GM18502 (cell line): ENCODE measurements at regions not wholly inside any gene's neighbourhood (a gene's known extent, or its start where the extent isn't known, plus 50 kb on each side); places are given as distances from the start of the nearest gene placed in this dataset.
"Not testable (repeated sequence)": the region's sequence is repeated elsewhere in the genome, so short reads cannot be mapped to it uniquely, and the experiment has no call there.

Experiments
- ATAC-seq: cut with Tn5 transposase; IDR thresholded peaks from one replicate; pipeline ENCODE4 v1.9.1; 2021; ENCODE audit warnings: mild to moderate bottlenecking; ENCODE audit not compliant: unreplicated experiment, poor library complexity

DNA sequence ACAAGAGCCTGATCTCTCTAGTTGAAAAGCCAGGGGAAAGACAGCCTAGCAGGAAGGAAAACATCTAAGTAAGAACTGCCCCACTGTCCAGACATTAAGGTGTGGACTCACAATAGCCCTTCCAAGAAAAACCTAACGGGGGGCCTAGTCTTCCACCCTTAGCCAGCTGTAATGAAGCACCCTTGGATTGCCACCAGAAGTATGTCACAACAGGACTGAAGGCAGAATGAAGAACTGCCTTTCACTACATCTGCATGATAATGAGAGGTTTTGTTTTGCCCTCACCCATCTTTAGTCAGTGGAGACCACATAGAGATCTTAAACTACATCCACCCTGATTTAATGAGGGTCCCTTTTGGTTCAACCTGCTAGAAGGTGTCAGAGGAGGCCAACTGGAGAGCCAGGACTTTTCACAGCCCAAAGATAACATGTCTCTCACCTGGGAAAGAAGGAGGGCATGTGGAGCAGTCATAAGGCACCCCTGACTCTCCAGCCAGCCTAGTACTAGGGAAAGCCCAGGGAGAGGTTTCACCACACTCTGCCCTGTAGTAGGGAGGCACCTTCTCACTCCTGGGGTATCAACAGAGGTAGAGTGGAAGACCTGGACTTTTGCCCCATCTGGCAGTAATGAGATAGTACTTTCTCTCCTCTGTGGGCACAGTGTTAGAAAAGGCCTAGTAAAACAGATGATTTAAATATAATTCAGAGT, 1017.4 kb upstream of the MANEA start:
- ATAC-seq = no peak

- ATAC-seq = not testable (repeated sequence)
Observed at GRCh38 chr6:94557207-94557606, 1020.1 kb upstream of the MANEA start.

- ATAC-seq = no peak
Observed at GRCh38 chr6:94548201-94548600, 1029.1 kb upstream of the MANEA start.

DNA sequence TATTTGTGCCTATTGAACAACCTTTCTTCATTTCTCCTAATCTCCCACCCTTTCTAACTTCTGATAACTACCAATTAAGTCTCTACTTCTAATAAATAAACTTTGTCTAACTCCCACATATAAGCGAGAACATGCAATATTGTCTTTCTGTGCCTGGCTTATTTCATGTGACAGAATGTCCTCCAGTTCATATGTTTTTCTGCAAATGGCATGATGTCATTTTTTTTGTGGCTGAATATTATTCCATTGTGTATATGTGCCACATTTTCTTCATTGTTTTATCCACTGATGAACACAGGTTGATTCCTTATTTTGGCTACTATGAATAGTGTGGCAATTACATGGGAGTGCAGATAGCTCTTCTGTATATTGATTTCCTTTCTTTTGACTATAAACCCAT, 1041.5 kb upstream of the MANEA start:
- no peak for ATAC-seq

GRCh38 chr6:94511502-94512088, 1065.7 kb upstream of the MANEA start:
- no peak for ATAC-seq

- no peak for ATAC-seq
Observed at GRCh38 chr6:94510877-94511276, 1066.5 kb upstream of the MANEA start.

GRCh38 chr6:94501516-94501915, 1075.8 kb upstream of the MANEA start:
- ATAC-seq = no peak

- ATAC-seq = no peak
Observed at GRCh38 chr6:94498099-94498498, 1078.7 kb upstream of the EPHA7 start.

GRCh38 chr6:94494500-94494899, 1075.1 kb upstream of the EPHA7 start:
- ATAC-seq = no peak

GRCh38 chr6:94487371-94487770, 1068.0 kb upstream of the EPHA7 start:
- no peak for ATAC-seq

- no peak for ATAC-seq
Observed at GRCh38 chr6:94478133-94479005, 1059.0 kb upstream of the EPHA7 start.

GRCh38 chr6:94468830-94469229, 1049.5 kb upstream of the EPHA7 start:
- ATAC-seq = no peak

DNA sequence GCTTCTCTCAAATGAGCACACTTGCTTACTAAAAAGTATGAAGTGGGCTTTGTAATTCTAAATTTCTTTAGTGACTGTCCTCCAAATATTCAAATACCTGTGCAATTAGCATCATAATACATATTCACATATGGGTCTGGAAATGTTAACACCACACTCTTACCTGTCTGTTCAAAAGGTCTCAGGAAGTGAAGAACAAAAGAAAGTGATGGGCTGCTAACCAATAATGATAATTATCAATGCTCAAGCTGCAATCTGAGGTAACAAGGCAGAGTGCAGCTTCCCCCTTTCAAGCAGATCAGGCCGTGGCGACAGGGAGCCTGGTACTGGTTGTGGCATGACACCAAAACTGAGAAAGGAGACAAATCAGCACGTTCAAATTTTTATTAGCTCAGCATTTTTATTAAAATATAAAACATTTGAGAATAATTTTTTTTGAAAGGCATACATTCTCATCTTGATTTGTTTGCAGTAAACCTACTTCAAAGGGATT, 1044.7 kb upstream of the EPHA7 start:
- ATAC-seq = no peak

DNA sequence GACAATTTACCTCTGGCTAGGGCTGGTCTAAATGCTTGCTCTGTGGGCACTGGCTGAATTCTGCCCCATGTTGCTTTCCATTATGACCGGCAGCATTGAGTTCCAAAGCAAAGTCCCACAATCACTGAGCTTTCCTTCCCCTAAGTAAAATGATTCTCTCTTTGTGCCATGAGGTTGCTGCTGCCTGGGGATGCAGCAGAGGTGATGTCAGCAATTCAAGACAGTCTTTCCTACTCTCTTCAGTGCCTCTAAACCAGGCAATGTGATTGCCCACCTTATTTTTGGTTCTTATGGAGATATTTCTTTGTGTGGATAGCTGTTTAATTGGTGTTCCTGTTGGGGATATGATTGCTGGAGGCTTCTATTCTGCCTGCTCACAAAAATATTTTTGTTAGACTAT, 1043.9 kb upstream of the EPHA7 start:
- ATAC-seq = no peak

DNA sequence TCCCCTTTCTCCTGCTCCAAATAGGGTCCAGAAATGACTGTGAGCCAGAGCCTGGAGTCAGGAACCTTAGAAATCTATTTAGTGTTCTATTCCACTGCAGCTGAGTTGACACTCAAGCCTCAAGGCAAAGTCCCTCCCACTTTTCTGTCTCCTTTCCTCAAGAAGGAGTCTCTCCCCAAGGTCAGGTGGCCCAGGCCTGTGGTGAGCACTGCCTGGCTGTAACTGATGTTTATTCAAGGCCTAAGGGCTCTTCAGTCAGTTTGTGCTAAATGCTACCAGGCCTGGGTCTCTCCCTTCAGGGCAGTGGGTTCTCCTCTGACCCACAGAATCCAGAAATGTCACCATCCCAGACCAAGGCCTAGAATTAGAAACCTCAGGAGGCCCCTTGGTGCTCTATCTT, 1042.9 kb upstream of the EPHA7 start:
- ATAC-seq = no peak

GRCh38 chr6:94456266-94456665, 1036.9 kb upstream of the EPHA7 start:
- ATAC-seq = no peak

DNA sequence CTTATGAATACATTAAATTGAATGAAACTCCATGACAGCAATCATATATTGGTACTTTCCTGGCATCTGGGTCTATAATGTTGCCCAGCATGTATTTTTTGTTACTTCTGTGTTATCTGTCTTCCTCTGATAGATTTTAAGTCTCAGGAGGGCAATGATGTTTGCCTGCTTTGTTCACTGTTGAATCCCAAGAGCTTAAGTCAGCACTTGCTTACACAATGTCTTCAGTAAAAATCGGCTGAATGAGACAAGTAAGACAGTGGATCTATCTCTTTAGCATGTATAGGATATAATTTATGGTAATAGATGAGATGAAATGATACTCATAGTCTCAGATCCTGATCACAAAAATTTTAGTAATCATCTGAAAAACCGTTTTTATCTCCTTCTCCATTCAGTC, 1034.9 kb upstream of the EPHA7 start:
- no peak for ATAC-seq

GRCh38 chr6:94446120-94446519, 1026.8 kb upstream of the EPHA7 start:
- ATAC-seq = no peak

DNA sequence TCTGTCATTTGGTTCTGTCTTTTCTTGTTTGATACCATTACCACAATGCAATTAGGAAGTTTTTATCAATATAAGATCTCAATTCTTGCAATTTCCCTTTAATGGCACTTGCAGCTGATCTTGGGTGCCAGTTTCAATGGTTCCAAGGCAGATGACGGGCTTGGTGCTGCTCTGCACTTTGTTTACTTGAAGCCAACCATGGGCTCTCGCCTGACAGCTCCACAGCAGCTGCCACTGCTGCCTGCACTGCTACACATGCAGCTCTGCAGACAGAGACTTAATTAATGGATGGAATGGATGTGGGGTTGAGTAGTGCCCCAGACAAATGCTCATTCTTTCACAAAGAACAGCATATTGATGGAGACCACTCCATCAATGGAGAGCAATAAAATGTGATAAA, 1024.3 kb upstream of the EPHA7 start:
- no peak for ATAC-seq

DNA sequence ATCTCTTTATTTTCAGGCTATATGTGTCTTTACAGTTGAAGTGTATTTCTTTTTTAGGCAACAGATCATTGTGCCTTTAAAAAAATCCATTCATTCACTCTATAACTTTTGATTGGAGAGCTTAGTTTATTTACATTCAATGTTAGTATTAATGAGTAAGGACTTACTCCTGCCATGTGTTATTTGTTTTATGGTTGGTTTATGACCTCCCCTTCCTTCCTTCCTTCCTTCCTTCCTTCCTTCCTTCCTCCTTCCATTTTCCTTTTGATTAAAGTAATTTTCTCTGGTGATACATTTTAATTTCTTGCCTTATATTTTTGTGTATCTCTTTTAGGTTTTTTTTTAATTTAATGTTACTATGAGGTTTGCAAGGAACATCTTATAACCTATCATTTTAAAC, 1005.3 kb upstream of the EPHA7 start:
- no peak for ATAC-seq

DNA sequence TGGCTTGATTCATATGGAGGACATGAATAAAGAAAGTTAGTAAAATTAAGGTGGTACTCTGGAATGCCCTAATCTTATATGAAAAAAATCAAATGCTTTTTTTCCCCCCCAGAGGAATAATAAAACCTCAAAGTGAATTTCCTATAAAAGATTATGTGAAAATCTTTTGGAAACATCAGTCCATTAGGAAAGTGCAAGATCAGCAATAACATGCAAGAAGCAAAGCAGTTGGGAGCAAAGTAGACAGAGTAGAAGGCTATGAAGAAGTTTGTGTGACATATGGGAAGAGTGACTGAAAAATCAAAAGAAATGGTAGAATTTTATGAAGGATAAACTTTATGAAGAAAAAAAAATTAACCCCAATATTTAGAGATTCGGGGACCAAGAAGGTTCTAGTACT, 998.0 kb upstream of the EPHA7 start:
- no peak for ATAC-seq
